ENCODE measurements at regions not wholly inside any gene's neighbourhood (a gene's known extent, or its start where the extent isn't known, plus 50 kb on each side); places are given as distances from the start of the nearest gene placed in this dataset.

GRCh38 chr4:170227928-170228327 lies 138.2 kb upstream of the AADAT start:
- TF ChIP-seq POLR2A (IDR thresholded peaks at IDR 0.05), result no peak
- TF ChIP-seq, protein P1, sequence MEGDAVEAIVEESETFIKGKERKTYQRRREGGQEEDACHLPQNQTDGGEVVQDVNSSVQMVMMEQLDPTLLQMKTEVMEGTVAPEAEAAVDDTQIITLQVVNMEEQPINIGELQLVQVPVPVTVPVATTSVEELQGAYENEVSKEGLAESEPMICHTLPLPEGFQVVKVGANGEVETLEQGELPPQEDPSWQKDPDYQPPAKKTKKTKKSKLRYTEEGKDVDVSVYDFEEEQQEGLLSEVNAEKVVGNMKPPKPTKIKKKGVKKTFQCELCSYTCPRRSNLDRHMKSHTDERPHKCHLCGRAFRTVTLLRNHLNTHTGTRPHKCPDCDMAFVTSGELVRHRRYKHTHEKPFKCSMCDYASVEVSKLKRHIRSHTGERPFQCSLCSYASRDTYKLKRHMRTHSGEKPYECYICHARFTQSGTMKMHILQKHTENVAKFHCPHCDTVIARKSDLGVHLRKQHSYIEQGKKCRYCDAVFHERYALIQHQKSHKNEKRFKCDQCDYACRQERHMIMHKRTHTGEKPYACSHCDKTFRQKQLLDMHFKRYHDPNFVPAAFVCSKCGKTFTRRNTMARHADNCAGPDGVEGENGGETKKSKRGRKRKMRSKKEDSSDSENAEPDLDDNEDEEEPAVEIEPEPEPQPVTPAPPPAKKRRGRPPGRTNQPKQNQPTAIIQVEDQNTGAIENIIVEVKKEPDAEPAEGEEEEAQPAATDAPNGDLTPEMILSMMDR (IDR thresholded peaks at IDR 0.05), result no peak

Measured in body of pancreas (tissue), 4 donors.